HEK293T (cell line): ENCODE measurements at regions not wholly inside any gene's neighbourhood (a gene's known extent, or its start where the extent isn't known, plus 50 kb on each side); places are given as distances from the start of the nearest gene placed in this dataset.
"Not testable (repeated sequence)": the region's sequence is repeated elsewhere in the genome, so short reads cannot be mapped to it uniquely, and the experiment has no call there.

Source experiments
- CTCF ChIA-PET: fragments of 350-600 bp; formaldehyde crosslinking; extraction: SDS; loops from one replicate; lab custom pipeline; 2021; ENCODE audit warnings: antibody characterized with exemption, inconsistent platforms; lab: Yijun Ruan, JAX
- POLR2A ChIA-PET: fragments of 350-600 bp; formaldehyde crosslinking; extraction: SDS; loops from one replicate; lab custom pipeline; 2020; ENCODE audit warnings: antibody characterized with exemption, inconsistent platforms; lab: Yijun Ruan, JAX
- DNase-seq: peaks from one replicate; pipeline ENCODE4 v3.0.0; 2012; ENCODE audit warnings: mixed read lengths; ENCODE audit errors: extremely low spot score
- ARNT ChIP-seq: fragments of 450-650 bp; IDR thresholded peaks from 2 replicates; pipeline ENCODE4 v1.6.1; 2017; ENCODE audit warnings: mild to moderate bottlenecking
- BHLHE40 ChIP-seq: fragments of 450-650 bp; IDR thresholded peaks from 2 replicates; pipeline ENCODE4 v1.6.1; 2016; ENCODE audit warnings: mild to moderate bottlenecking, moderate library complexity, borderline replicate concordance
- CTBP1 ChIP-seq: fragments of 450-650 bp; IDR thresholded peaks from 2 replicates; pipeline ENCODE4 v1.6.1; 2016; ENCODE audit warnings: borderline replicate concordance
- ELF4 ChIP-seq: fragments of 450-650 bp; IDR thresholded peaks from 2 replicates; pipeline ENCODE4 v1.6.1; 2017; ENCODE audit warnings: antibody characterized with exemption
- FOXA1 ChIP-seq: fragments of 450-650 bp; IDR thresholded peaks from 2 replicates; pipeline ENCODE4 v1.6.1; 2016; ENCODE audit warnings: mild to moderate bottlenecking
- FOXK2 ChIP-seq: fragments of 450-650 bp; IDR thresholded peaks from 2 replicates; pipeline ENCODE4 v1.6.1; 2016; ENCODE audit warnings: mild to moderate bottlenecking
- FOXM1 ChIP-seq: fragments of 450-650 bp; IDR thresholded peaks from 2 replicates; pipeline ENCODE4 v1.6.1; 2017; ENCODE audit warnings: mild to moderate bottlenecking, borderline replicate concordance
- HDGF ChIP-seq: fragments of 450-650 bp; IDR thresholded peaks from 2 replicates; pipeline ENCODE4 v1.6.1; 2017; ENCODE audit warnings: antibody characterized with exemption, borderline replicate concordance
- L3MBTL2 ChIP-seq: fragments of 450-650 bp; conservative IDR thresholded peaks from 2 replicates; pipeline ENCODE4 v1.6.1; 2016; ENCODE audit warnings: mild to moderate bottlenecking
- LEF1 ChIP-seq: fragments of 450-650 bp; IDR thresholded peaks from 2 replicates; pipeline ENCODE4 v1.6.1; 2017; ENCODE audit warnings: mild to moderate bottlenecking, borderline replicate concordance
- NFRKB ChIP-seq: fragments of 450-650 bp; IDR thresholded peaks from 2 replicates; pipeline ENCODE4 v1.6.1; 2016; ENCODE audit warnings: mild to moderate bottlenecking, moderate library complexity
- SP1 ChIP-seq: fragments of 450-650 bp; IDR thresholded peaks from 2 replicates; pipeline ENCODE4 v1.6.1; 2017
- SUZ12 ChIP-seq: fragments of 450-650 bp; IDR thresholded peaks from 2 replicates; pipeline ENCODE4 v1.6.1; 2016; ENCODE audit warnings: mild to moderate bottlenecking
- TARDBP ChIP-seq: fragments of 450-650 bp; IDR thresholded peaks from 2 replicates; pipeline ENCODE4 v1.6.1; 2016
- ZNF384 ChIP-seq: fragments of 450-650 bp; IDR thresholded peaks from 2 replicates; pipeline ENCODE4 v1.6.1; 2016
- TF ChIP-seq, protein P1 (sequence below): fragments of 450-650 bp; IDR thresholded peaks from 2 replicates; pipeline ENCODE4 v1.6.1; 2016

DNA sequence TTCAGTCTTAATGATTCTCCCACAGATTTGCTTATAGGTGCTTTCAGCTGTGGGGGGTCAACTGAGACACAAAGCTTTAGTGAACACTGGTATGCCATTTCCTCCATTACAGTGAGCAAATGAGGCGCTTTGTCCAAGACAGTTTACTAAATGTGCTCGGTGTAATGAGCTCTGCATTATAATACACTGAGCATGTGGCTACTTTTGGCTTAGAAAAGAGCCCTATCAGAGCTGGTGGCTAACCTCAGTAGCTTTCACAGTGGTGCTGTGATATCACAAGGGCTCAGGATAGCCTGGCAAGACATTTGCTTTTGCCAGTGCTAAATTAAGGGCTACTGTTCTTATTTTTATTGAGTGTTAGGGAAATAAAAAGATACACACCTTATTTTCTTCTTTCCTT is 749.7 kb upstream of the ARPP21 start:
- TF ChIP-seq CTBP1: no peak
- TF ChIP-seq HDGF: no peak
- TF ChIP-seq, protein P1, sequence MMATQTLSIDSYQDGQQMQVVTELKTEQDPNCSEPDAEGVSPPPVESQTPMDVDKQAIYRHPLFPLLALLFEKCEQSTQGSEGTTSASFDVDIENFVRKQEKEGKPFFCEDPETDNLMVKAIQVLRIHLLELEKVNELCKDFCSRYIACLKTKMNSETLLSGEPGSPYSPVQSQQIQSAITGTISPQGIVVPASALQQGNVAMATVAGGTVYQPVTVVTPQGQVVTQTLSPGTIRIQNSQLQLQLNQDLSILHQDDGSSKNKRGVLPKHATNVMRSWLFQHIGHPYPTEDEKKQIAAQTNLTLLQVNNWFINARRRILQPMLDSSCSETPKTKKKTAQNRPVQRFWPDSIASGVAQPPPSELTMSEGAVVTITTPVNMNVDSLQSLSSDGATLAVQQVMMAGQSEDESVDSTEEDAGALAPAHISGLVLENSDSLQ: no peak
- TF ChIP-seq SUZ12: no peak
- TF ChIP-seq ZNF384: no peak
- TF ChIP-seq BHLHE40: no peak
- no peak for TF ChIP-seq ARNT
- no peak for TF ChIP-seq FOXM1
- TF ChIP-seq FOXA1: no peak
- no peak for TF ChIP-seq SP1
- TF ChIP-seq ELF4: no peak
- TF ChIP-seq L3MBTL2: no peak
- no peak for TF ChIP-seq LEF1
- TF ChIP-seq TARDBP: no peak
- TF ChIP-seq FOXK2: no peak
- TF ChIP-seq NFRKB: no peak
- POLR2A ChIA-PET: no interaction called here
- DNase-seq: no peak
- CTCF ChIA-PET: no interaction called here

DNA sequence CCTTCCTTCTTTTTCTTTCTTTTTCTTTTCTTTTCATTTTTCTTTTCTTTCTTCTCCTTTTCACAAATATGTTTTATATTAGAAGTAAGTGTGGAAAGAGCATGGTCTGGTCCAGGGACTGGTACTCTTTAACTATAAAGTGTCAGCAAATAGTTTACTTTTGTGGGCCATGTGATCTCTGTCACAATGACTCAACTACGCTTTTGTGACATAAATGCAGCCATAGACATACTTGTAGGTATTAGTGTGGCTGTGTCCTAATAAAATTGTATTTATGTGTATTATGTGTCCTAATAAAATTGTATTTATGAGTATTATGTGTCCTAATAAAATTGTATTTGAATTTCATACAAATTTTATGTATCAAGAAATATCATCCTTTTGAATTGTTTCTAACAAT is 749.1 kb upstream of the ARPP21 start:
- ChIA-PET POLR2A (no interaction called here), CTCF (no interaction called here)
- TF ChIP-seq TARDBP (no peak), ELF4 (no peak), BHLHE40 (no peak), CTBP1 (no peak), ZNF384 (no peak)
- no peak for DNase-seq

DNA sequence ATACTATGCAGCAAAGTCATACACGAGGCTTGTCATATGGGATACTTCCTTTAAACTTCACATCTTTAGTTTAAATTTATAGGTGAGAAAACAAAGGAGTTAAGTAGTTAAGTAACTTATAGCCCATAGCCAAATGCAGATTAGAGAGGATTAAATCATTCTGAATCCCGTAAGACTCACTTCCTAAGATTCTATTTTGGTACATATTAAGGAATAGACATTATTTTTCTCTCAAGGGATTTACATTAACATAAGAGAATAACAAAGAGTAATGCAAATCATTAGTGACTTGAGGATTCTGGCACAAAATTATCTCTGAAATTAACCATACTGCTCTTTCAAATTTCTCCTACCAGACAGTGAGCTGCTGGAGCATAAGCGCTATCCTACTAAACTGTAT is 747.4 kb upstream of the ARPP21 start:
- TF ChIP-seq FOXA1: no peak
- no peak for TF ChIP-seq FOXK2
- TF ChIP-seq ARNT: no peak
- TF ChIP-seq, protein P1: no peak
- no peak for TF ChIP-seq LEF1
- TF ChIP-seq SP1: no peak
- TF ChIP-seq TARDBP: no peak
- TF ChIP-seq CTBP1: no peak
- TF ChIP-seq BHLHE40: no peak
- TF ChIP-seq ZNF384: no peak
- no peak for TF ChIP-seq ELF4
- no peak for TF ChIP-seq HDGF
- TF ChIP-seq NFRKB: no peak
- no peak for TF ChIP-seq L3MBTL2
- TF ChIP-seq SUZ12: no peak
- POLR2A ChIA-PET: no interaction called here

DNA sequence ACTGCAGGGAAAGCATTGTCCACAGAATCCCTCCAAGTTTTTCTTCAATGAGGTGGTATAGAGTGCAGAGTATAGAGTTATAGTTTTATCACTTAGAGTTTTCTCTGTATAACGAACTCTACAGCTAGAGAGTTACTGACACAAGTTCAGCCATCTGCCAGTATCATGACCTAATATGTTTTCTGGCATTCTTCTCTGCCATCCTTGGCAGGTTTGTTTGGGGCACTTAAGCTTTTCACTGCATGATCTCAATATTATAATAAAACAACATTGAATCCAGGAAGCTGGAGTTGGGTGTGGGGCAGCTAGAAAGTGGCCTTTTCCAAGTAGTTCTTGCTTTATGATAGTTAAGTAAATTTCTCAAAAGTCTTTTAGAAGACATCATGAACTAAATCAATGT is 743.5 kb upstream of the ARPP21 start:
- CTCF ChIA-PET: no interaction called here

More for the DNA sequence above, 747.4 kb upstream of the ARPP21 start:
- CTCF ChIA-PET: no interaction called here
- DNase-seq: no peak

DNA sequence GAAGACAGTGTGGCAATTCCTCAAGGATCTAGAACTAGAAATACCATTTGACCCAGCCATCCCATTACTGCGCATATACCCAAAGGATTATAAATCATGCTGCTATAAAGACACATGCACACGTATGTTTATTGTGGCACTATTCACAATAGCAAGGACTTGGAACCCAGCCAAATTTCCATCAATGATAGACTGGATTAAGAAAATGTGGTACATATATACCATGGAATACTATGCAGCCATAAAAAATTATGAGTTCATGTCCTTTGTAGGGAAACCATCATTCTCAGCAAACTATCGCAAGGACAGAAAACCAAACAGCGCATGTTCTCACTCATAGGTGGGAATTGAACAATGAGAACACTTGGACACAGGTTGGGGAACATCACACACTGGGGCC is 729.6 kb upstream of the ARPP21 start:
- CTCF ChIA-PET, POLR2A ChIA-PET, DNase-seq: not testable (repeated sequence)

More for the DNA sequence above, 743.5 kb upstream of the ARPP21 start:
- no peak for TF ChIP-seq LEF1
- no peak for TF ChIP-seq BHLHE40
- TF ChIP-seq, protein P1: no peak
- TF ChIP-seq FOXM1: no peak
- no peak for TF ChIP-seq ARNT
- no peak for TF ChIP-seq ELF4
- TF ChIP-seq L3MBTL2: no peak
- no peak for TF ChIP-seq NFRKB
- TF ChIP-seq HDGF: no peak
- DNase-seq: no peak
- POLR2A ChIA-PET: no interaction called here

DNA sequence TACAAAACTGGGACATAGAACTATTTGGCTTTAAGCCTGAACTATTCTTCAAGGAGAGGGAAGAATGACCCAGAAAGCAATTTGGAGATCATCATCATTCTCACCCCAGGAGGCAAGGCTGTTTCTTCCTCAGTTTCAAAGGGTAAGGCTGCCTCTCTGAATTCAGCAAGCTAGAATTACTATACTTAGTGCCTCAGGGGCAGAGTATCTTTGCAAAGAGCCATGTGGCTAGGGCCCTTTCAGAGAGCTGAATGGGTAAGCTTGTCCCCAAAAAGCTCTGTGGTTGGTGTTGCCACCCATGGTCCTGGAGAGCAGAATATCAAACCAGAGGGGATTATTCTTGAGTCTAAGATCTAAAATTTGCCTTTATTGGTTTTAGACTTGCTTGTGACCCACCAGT is 720.3 kb upstream of the ARPP21 start:
- TF ChIP-seq NFRKB: no peak
- DNase-seq: no peak
- POLR2A ChIA-PET: no interaction called here
- CTCF ChIA-PET: no interaction called here

DNA sequence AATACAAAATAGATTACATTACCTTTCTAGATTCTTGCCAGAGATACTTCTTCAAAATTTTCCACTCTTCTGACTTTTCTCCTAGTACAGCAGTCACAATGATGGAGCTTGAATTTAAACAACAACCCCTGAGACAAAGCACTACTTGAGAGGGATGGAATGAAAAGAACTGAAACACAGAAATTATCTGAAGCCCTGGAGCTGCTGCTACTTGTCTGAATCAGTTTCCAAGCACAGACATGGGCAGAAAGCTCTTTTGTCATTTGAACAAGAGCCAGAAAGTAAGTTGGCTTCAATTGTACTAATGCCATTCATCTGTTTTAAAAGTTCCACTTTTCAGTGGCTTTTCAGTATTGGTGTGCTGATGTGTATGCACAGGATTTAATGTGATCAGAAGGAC is 718.5 kb upstream of the ARPP21 start:
- no peak for DNase-seq
- CTCF ChIA-PET: no interaction called here
- TF ChIP-seq SP1 (no peak), LEF1 (no peak), L3MBTL2 (no peak), CTBP1 (no peak), HDGF (no peak), ARNT (no peak), BHLHE40 (no peak), SUZ12 (no peak), NFRKB (no peak), ELF4 (no peak), FOXM1 (no peak), FOXK2 (no peak), FOXA1 (no peak), ZNF384 (no peak), TARDBP (no peak)
- TF ChIP-seq, protein P1: no peak
- POLR2A ChIA-PET: no interaction called here
